Suprapubic skin (tissue), 3 donors: ENCODE measurements at regions not wholly inside any gene's neighbourhood (a gene's known extent, or its start where the extent isn't known, plus 50 kb on each side); places are given as distances from the start of the nearest gene placed in this dataset.

Experiments
- EP300 ChIP-seq: sonication (generic); formaldehyde crosslinking; IDR thresholded peaks from one replicate; pipeline ENCODE4 v1.6.1; 2017; ENCODE audit warnings: antibody characterized with exemption
- POLR2A ChIP-seq, 2 donors: fragments of 450-650 bp; IDR thresholded peaks; one replicate each; pipeline ENCODE4 v1.6.1; 2017; ENCODE audit warnings: antibody characterized with exemption in 2 of 2, mild to moderate bottlenecking in 2 of 2, moderate library complexity in 2 of 2
- TF ChIP-seq, protein P1 (sequence below), 2 donors: fragments of 200-600 bp in 1 of 2; fragments of 450-650 bp in 1 of 2; sonication (generic) in 1 of 2; IDR thresholded peaks; one replicate each; pipeline ENCODE4 v1.5.1; 2016 to 2019; ENCODE audit warnings: antibody characterized with exemption in 2 of 2, mild to moderate bottlenecking in 1 of 2, moderate library complexity in 1 of 2

DNA sequence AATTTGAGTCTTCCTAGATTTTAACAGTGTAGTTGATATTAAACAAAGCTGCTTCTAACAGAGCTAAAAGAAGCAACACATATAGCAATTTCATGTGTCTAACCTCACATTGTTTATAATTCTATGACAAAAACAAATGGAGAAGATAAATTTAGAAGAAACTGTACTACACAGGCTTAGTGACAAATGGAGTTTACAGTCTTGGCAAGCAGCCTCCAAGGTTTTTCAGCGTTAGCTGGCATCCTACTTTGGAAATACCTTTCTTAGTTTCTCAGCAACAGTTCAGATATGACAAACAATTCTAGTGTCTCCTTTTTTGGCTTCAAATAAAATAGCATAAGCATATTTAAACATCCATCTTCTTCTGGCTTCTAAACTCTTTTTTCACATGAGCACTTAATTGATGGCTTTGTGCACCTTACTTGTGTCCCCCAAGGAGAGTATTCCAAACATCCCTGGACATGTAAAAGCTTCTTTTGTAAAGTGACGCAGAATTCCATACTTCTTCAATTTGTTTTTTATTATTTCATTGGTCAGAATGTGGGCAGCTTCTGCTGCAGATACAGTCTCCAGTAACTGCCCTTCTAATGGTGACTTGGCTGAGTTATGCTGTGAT lies 249.8 kb downstream of the ANTXR2 start:
- no peak for TF ChIP-seq POLR2A (IDR thresholded peaks at IDR 0.05)
- TF ChIP-seq, protein P1, sequence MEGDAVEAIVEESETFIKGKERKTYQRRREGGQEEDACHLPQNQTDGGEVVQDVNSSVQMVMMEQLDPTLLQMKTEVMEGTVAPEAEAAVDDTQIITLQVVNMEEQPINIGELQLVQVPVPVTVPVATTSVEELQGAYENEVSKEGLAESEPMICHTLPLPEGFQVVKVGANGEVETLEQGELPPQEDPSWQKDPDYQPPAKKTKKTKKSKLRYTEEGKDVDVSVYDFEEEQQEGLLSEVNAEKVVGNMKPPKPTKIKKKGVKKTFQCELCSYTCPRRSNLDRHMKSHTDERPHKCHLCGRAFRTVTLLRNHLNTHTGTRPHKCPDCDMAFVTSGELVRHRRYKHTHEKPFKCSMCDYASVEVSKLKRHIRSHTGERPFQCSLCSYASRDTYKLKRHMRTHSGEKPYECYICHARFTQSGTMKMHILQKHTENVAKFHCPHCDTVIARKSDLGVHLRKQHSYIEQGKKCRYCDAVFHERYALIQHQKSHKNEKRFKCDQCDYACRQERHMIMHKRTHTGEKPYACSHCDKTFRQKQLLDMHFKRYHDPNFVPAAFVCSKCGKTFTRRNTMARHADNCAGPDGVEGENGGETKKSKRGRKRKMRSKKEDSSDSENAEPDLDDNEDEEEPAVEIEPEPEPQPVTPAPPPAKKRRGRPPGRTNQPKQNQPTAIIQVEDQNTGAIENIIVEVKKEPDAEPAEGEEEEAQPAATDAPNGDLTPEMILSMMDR (IDR thresholded peaks at IDR 0.05): no peak
- peak; percentile 32 for TF ChIP-seq EP300
